Smooth muscle cell (in vitro differentiated cells): ENCODE measurements at regions not wholly inside any gene's neighbourhood (a gene's known extent, or its start where the extent isn't known, plus 50 kb on each side); places are given as distances from the start of the nearest gene placed in this dataset.

Experiments used
- DNase-seq: peaks from one replicate; lab custom pipeline; 2025; ENCODE audit not compliant: unreplicated experiment; lab: John Stamatoyannopoulos, UW
- H2AFZ ChIP-seq: fragments of 200-600 bp; sonication (generic); 2 replicates; pipeline ENCODE4 v1.6.0; 2016; ENCODE audit warnings: antibody characterized with exemption, low read depth, mild to moderate bottlenecking
- H3F3A ChIP-seq: fragments of 200-600 bp; sonication (generic); 2 replicates; pipeline ENCODE4 v1.6.0; 2017; ENCODE audit warnings: antibody characterized with exemption, low read depth
- H3K27ac ChIP-seq: fragments of 200-600 bp; sonication (generic); 2 replicates; pipeline ENCODE4 v1.5.1; 2016; ENCODE audit warnings: low read depth, mild to moderate bottlenecking
- H3K27me3 ChIP-seq: fragments of 200-600 bp; sonication (generic); 2 replicates; pipeline ENCODE4 v1.6.1; 2016; ENCODE audit warnings: low read depth, mild to moderate bottlenecking
- H3K36me3 ChIP-seq: fragments of 200-600 bp; sonication (generic); 2 replicates; pipeline ENCODE4 v1.5.1; 2016; ENCODE audit warnings: low read depth
- H3K4me1 ChIP-seq: fragments of 200-600 bp; sonication (generic); 2 replicates; pipeline ENCODE4 v1.5.1; 2016; ENCODE audit warnings: low read depth
- H3K4me2 ChIP-seq: fragments of 200-600 bp; sonication (generic); 2 replicates; pipeline ENCODE4 v1.6.0; 2016; ENCODE audit warnings: mild to moderate bottlenecking
- H3K4me3 ChIP-seq: fragments of 200-600 bp; sonication (generic); 2 replicates; pipeline ENCODE4 v1.5.1; 2016; ENCODE audit warnings: mild to moderate bottlenecking
- H3K79me2 ChIP-seq: fragments of 200-600 bp; sonication (generic); 2 replicates; pipeline ENCODE4 v1.6.0; 2016; ENCODE audit warnings: low read depth, mild to moderate bottlenecking
- H3K9ac ChIP-seq: fragments of 200-600 bp; sonication (generic); 2 replicates; pipeline ENCODE4 v1.6.0; 2016; ENCODE audit warnings: low read depth
- H3K9me3 ChIP-seq: fragments of 200-600 bp; sonication (generic); replicated peaks from 2 replicates; pipeline ENCODE4 v1.5.1; 2016; ENCODE audit warnings: low read depth
- H4K20me1 ChIP-seq: fragments of 200-600 bp; sonication (generic); 2 replicates; pipeline ENCODE4 v1.6.0; 2016; ENCODE audit warnings: low read depth
- CTCF ChIP-seq: fragments of 200-600 bp; sonication (generic); IDR thresholded peaks from 2 replicates; pipeline ENCODE4 v1.5.1; 2017; ENCODE audit warnings: borderline replicate concordance, mild to moderate bottlenecking, antibody characterized with exemption; ENCODE audit not compliant: insufficient read depth, poor library complexity, severe bottlenecking
- WGBS: methylation state at CpG from one replicate; pipeline ENCODE4 v1.1.7; 2016; ENCODE audit warnings: low lambda C conversion rate; 5-methylcytosine and 5-hydroxymethylcytosine counted together

GRCh38 chr5:33277061-33277650 is 163.6 kb upstream of the TARS1 start:
- peaks cover 12% of the 10 kb centered on the region for H3K4me1 ChIP-seq
- WGBS = 15% methylated on average over 3 of the region's 3 CpGs
- no peak for TF ChIP-seq CTCF
- no peaks in the 10 kb centered on the region for H4K20me1 ChIP-seq
- H3K9ac ChIP-seq = no peak overlapping the region
- no peak for DNase-seq
- H3K4me2 ChIP-seq = peak overlapping the region; percentile 27
- no peaks in the 10 kb centered on the region for H3K79me2 ChIP-seq
- H3K36me3 ChIP-seq = no peaks in the 10 kb centered on the region
- no peaks in the 10 kb centered on the region for H3K27me3 ChIP-seq
- H3K4me3 ChIP-seq = no peak overlapping the region
- no peaks in the 10 kb centered on the region for H3K9me3 ChIP-seq
- peaks cover 9% of the 10 kb centered on the region for H3F3A ChIP-seq
- peak overlapping the region; percentile 75 for H3K27ac ChIP-seq
- no peak overlapping the region for H2AFZ ChIP-seq

GRCh38 chr5:33281431-33281843 is 159.3 kb upstream of the TARS1 start:
- no peak for TF ChIP-seq CTCF
- H4K20me1 ChIP-seq = no peaks in the 10 kb centered on the region
- peaks cover 11% of the 10 kb centered on the region for H3K4me1 ChIP-seq
- peaks cover 9% of the 10 kb centered on the region for H3F3A ChIP-seq
- H3K27me3 ChIP-seq = no peaks in the 10 kb centered on the region
- WGBS = 29% methylated on average over 5 of the region's 5 CpGs
- DNase-seq = no peak
- peak overlapping the region; percentile 62 for H3K4me2 ChIP-seq
- H3K9me3 ChIP-seq = no peaks in the 10 kb centered on the region
- no peak overlapping the region for H3K9ac ChIP-seq
- no peaks in the 10 kb centered on the region for H3K79me2 ChIP-seq
- H3K27ac ChIP-seq = peak overlapping the region; percentile 36
- H3K4me3 ChIP-seq = no peak overlapping the region
- H3K36me3 ChIP-seq = no peaks in the 10 kb centered on the region
- H2AFZ ChIP-seq = peak overlapping the region; percentile 50

GRCh38 chr5:33282157-33282556 is 158.6 kb upstream of the TARS1 start:
- Histone ChIP-seq H3K4me1 (peaks cover 5% of the 10 kb centered on the region), H3K79me2 (no peaks in the 10 kb centered on the region), H4K20me1 (no peaks in the 10 kb centered on the region), H3K4me2 (peak overlapping the region; percentile 62), H3K9me3 (no peaks in the 10 kb centered on the region), H3K9ac (no peak overlapping the region), H3F3A (peaks cover 3% of the 10 kb centered on the region), H3K36me3 (no peaks in the 10 kb centered on the region), H2AFZ (no peak overlapping the region), H3K27ac (no peak overlapping the region), H3K4me3 (no peak overlapping the region), H3K27me3 (no peaks in the 10 kb centered on the region)
- DNase-seq = no peak
- TF ChIP-seq CTCF = no peak
- 91% methylated on average over 4 of the region's 4 CpGs for WGBS

GRCh38 chr5:33282696-33283095 is 158.1 kb upstream of the TARS1 start:
- H3K9ac ChIP-seq = no peak overlapping the region
- no peak for TF ChIP-seq CTCF
- no peaks in the 10 kb centered on the region for H3K79me2 ChIP-seq
- H2AFZ ChIP-seq = no peak overlapping the region
- no peaks in the 10 kb centered on the region for H4K20me1 ChIP-seq
- H3K4me1 ChIP-seq = peaks cover 5% of the 10 kb centered on the region
- H3K4me3 ChIP-seq = no peak overlapping the region
- no peaks in the 10 kb centered on the region for H3K27me3 ChIP-seq
- H3F3A ChIP-seq = peaks cover 3% of the 10 kb centered on the region
- no peak overlapping the region for H3K27ac ChIP-seq
- H3K4me2 ChIP-seq = no peak overlapping the region
- H3K9me3 ChIP-seq = no peaks in the 10 kb centered on the region
- no peak for DNase-seq
- 93% methylated on average over 2 of the region's 2 CpGs for WGBS
- no peaks in the 10 kb centered on the region for H3K36me3 ChIP-seq
